ENCODE measurements at regions not wholly inside any gene's neighbourhood (a gene's known extent, or its start where the extent isn't known, plus 50 kb on each side); places are given as distances from the start of the nearest gene placed in this dataset.
A peak's percentile ranks its signal among the peaks of the same experiment; 100 is the strongest.

- H3K4me1 ChIP-seq, result peaks cover 26% of the 10 kb centered on the region
- H3K27ac ChIP-seq (replicated peaks), result peak overlapping the region; percentile 50
- intact Hi-C loops (cut with micrococcal nuclease), result no loop called here
- no peaks in the 10 kb centered on the region for H3K27me3 ChIP-seq (ENCODE audit: low read depth)
- no peaks in the 10 kb centered on the region for H3K9me3 ChIP-seq (replicated peaks)
- no peak for DNase-seq
- no peak for TF ChIP-seq CTCF (IDR thresholded peaks at IDR 0.05; ENCODE audit: borderline replicate concordance)
- no peaks in the 10 kb centered on the region for H3K36me3 ChIP-seq
- H3K4me3 ChIP-seq, result no peak overlapping the region
These were observed 323.0 kb upstream of the JARID2 start for GRCh38 chr6:14922706-14923460.

GRCh38 chr6:14924126-14925024 lies 321.5 kb upstream of the JARID2 start:
- H3K4me1 ChIP-seq, result peaks cover 26% of the 10 kb centered on the region

GRCh38 chr6:14925025-14925698 lies 320.7 kb upstream of the JARID2 start:
- no peaks in the 10 kb centered on the region for H3K36me3 ChIP-seq
- no peak overlapping the region for H3K4me3 ChIP-seq
- TF ChIP-seq CTCF (IDR thresholded peaks at IDR 0.05; ENCODE audit: borderline replicate concordance), result no peak
- H3K27ac ChIP-seq (replicated peaks), result no peak overlapping the region
- no peak for DNase-seq
- H3K27me3 ChIP-seq (ENCODE audit: low read depth), result no peaks in the 10 kb centered on the region
- H3K9me3 ChIP-seq (replicated peaks), result no peaks in the 10 kb centered on the region
- intact Hi-C loops (cut with micrococcal nuclease), result no loop called here
- peaks cover 26% of the 10 kb centered on the region for H3K4me1 ChIP-seq

More at GRCh38 chr6:14924126-14925024, 321.5 kb upstream of the JARID2 start:
- DNase-seq, result no peak
- Histone ChIP-seq H3K9me3 (replicated peaks) (no peaks in the 10 kb centered on the region), H3K36me3 (no peaks in the 10 kb centered on the region), H3K4me3 (no peak overlapping the region), H3K27ac (replicated peaks) (no peak overlapping the region), H3K27me3 (ENCODE audit: low read depth) (no peaks in the 10 kb centered on the region)
- no peak for TF ChIP-seq CTCF (IDR thresholded peaks at IDR 0.05; ENCODE audit: borderline replicate concordance)
- intact Hi-C loops (cut with micrococcal nuclease), result no loop called here

GRCh38 chr6:14925699-14926026 lies 320.2 kb upstream of the JARID2 start:
- Histone ChIP-seq H3K9me3 (replicated peaks) (no peaks in the 10 kb centered on the region), H3K4me3 (no peak overlapping the region), H3K4me1 (peaks cover 23% of the 10 kb centered on the region), H3K36me3 (no peaks in the 10 kb centered on the region), H3K27ac (replicated peaks) (no peak overlapping the region), H3K27me3 (ENCODE audit: low read depth) (no peaks in the 10 kb centered on the region)
- intact Hi-C loops (cut with micrococcal nuclease), result no loop called here
- DNase-seq, result no peak
- no peak for TF ChIP-seq CTCF (IDR thresholded peaks at IDR 0.05; ENCODE audit: borderline replicate concordance)

GRCh38 chr6:14927398-14927797 lies 318.5 kb upstream of the JARID2 start:
- Histone ChIP-seq H3K27ac (replicated peaks) (no peak overlapping the region), H3K4me3 (no peak overlapping the region), H3K36me3 (no peaks in the 10 kb centered on the region), H3K9me3 (replicated peaks) (no peaks in the 10 kb centered on the region), H3K4me1 (peaks cover 14% of the 10 kb centered on the region), H3K27me3 (ENCODE audit: low read depth) (no peaks in the 10 kb centered on the region)
- intact Hi-C loops (cut with micrococcal nuclease), result no loop called here
- DNase-seq, result no peak
- no peak for TF ChIP-seq CTCF (IDR thresholded peaks at IDR 0.05; ENCODE audit: borderline replicate concordance)
